Endodermal cell (in vitro differentiated cells): ENCODE measurements at regions not wholly inside any gene's neighbourhood (a gene's known extent, or its start where the extent isn't known, plus 50 kb on each side); places are given as distances from the start of the nearest gene placed in this dataset.

Experiments
- DNase-seq: peaks from one replicate; pipeline ENCODE4 v3.0.0-alpha.2; 2017
- H3K27ac ChIP-seq: 2 replicates; pipeline ENCODE4 v1.5.1; 2013; ENCODE audit warnings: mild to moderate bottlenecking, low read depth, low read length, moderate library complexity
- H3K27me3 ChIP-seq: 2 replicates; pipeline ENCODE4 v1.6.1; 2013; ENCODE audit warnings: mild to moderate bottlenecking, low read length, moderate library complexity; ENCODE audit not compliant: insufficient read depth, control insufficient read depth, poor library complexity, severe bottlenecking
- H3K36me3 ChIP-seq: 2 replicates; pipeline ENCODE4 v1.7.0; 2013; ENCODE audit warnings: mild to moderate bottlenecking, low read length, moderate library complexity; ENCODE audit not compliant: control insufficient read depth, insufficient read depth
- H3K4me1 ChIP-seq: one replicate; pipeline ENCODE4 v1.7.0; 2013; ENCODE audit warnings: low read length; ENCODE audit not compliant: control insufficient read depth, insufficient read depth
- H3K4me3 ChIP-seq: 2 replicates; pipeline ENCODE4 v1.5.1; 2013; ENCODE audit warnings: mild to moderate bottlenecking, low read length, moderate library complexity
- H3K9ac ChIP-seq: 2 replicates; pipeline ENCODE4 v1.6.1; 2013; ENCODE audit warnings: mild to moderate bottlenecking, low read length, moderate library complexity; ENCODE audit not compliant: poor library complexity, severe bottlenecking; ENCODE audit errors: extremely low read depth
- H3K9me3 ChIP-seq: 2 replicates; pipeline ENCODE4 v1.6.1; 2013; ENCODE audit warnings: mild to moderate bottlenecking, low read length, moderate library complexity; ENCODE audit not compliant: control insufficient read depth
- H3K27ac Mint-ChIP-seq: 2 replicates; pipeline ENCODE4 v1.8.0; 2020; ENCODE audit warnings: mixed read lengths
- H3K27me3 Mint-ChIP-seq: 2 replicates; pipeline ENCODE4 v1.8.0; 2021; ENCODE audit warnings: mild to moderate bottlenecking, mixed read lengths; ENCODE audit not compliant: insufficient read depth
- H3K36me3 Mint-ChIP-seq: 2 replicates; pipeline ENCODE4 v1.8.0; 2020; ENCODE audit warnings: low read depth, mixed read lengths
- H3K4me1 Mint-ChIP-seq: 2 replicates; pipeline ENCODE4 v1.8.0; 2020; ENCODE audit warnings: mixed read lengths
- H3K4me3 Mint-ChIP-seq: 2 replicates; pipeline ENCODE4 v1.8.0; 2020; ENCODE audit warnings: mild to moderate bottlenecking, moderate library complexity, mixed read lengths
- H3K9me3 Mint-ChIP-seq: 2 replicates; pipeline ENCODE4 v1.8.0; 2020; ENCODE audit warnings: mild to moderate bottlenecking, mixed read lengths
- CTCF ChIP-seq: fragments of 200-600 bp; sonication (generic); conservative IDR thresholded peaks from 2 replicates; pipeline ENCODE4 v1.5.0; 2021; ENCODE audit warnings: antibody characterized with exemption, mild to moderate bottlenecking
- whole genome bisulfite sequencing, 2 experiments: methylation state at CpG; one replicate each; pipeline versions ENCODE4 v1.1.5 to v1.1.7; 2013; ENCODE audit warnings: missing lambda C conversion rate in 2 of 2, mixed read lengths in 1 of 2; ENCODE audit not compliant: insufficient coverage in 1 of 2, insufficient read length in 1 of 2; 5-methylcytosine and 5-hydroxymethylcytosine counted together

- Mint-ChIP-seq H3K27ac (no peak overlapping the region), H3K27me3 (no peaks in the 10 kb centered on the region), H3K4me1 (peaks cover 34% of the 10 kb centered on the region), H3K4me3 (no peak overlapping the region), H3K9me3 (no peaks in the 10 kb centered on the region), H3K36me3 (no peaks in the 10 kb centered on the region)
- no peaks in the 10 kb centered on the region for H3K36me3 ChIP-seq
- TF ChIP-seq CTCF: no peak
- no peaks in the 10 kb centered on the region for H3K27me3 ChIP-seq
- no peak overlapping the region for H3K27ac ChIP-seq
- no peaks in the 10 kb centered on the region for H3K4me1 ChIP-seq
- H3K9me3 ChIP-seq: no peaks in the 10 kb centered on the region
- no peak for DNase-seq
- no peak overlapping the region for H3K4me3 ChIP-seq
- H3K9ac ChIP-seq: no peak overlapping the region
These were observed 147.3 kb downstream of the B3GNT2 start for GRCh38 chr2:62343206-62343605.

- no peak overlapping the region for H3K4me3 ChIP-seq
- TF ChIP-seq CTCF: no peak
- H3K36me3 ChIP-seq: no peaks in the 10 kb centered on the region
- H3K27me3 ChIP-seq: no peaks in the 10 kb centered on the region
- H3K9ac ChIP-seq: no peak overlapping the region
- H3K4me1 Mint-ChIP-seq: peaks cover 28% of the 10 kb centered on the region
- WGBS, 2 experiments: 68 to 88% methylated on average over 4 of the region's 4 CpGs
- H3K36me3 Mint-ChIP-seq: no peaks in the 10 kb centered on the region
- H3K9me3 ChIP-seq: no peaks in the 10 kb centered on the region
- DNase-seq: peak; percentile 64
- H3K27ac ChIP-seq: peak overlapping the region; percentile 56
- peaks cover 2% of the 10 kb centered on the region for H3K27me3 Mint-ChIP-seq
- H3K4me1 ChIP-seq: no peaks in the 10 kb centered on the region
- no peak overlapping the region for H3K4me3 Mint-ChIP-seq
- no peaks in the 10 kb centered on the region for H3K9me3 Mint-ChIP-seq
- H3K27ac Mint-ChIP-seq: peak overlapping the region; percentile 48
These were observed 145.1 kb downstream of the B3GNT2 start for GRCh38 chr2:62340994-62341484.

GRCh38 chr2:62339837-62340236, 143.9 kb downstream of the B3GNT2 start:
- Mint-ChIP-seq H3K27me3 (peaks cover 2% of the 10 kb centered on the region), H3K4me3 (no peak overlapping the region)
- no peaks in the 10 kb centered on the region for H3K4me1 ChIP-seq

More at GRCh38 chr2:62339837-62340236, 143.9 kb downstream of the B3GNT2 start:
- 86 to 92% methylated on average over 1 to 2 of the region's 2 CpGs for WGBS, 2 experiments
- no peak overlapping the region for H3K27ac Mint-ChIP-seq
- Histone ChIP-seq H3K9ac (no peak overlapping the region), H3K27me3 (no peaks in the 10 kb centered on the region), H3K4me3 (no peak overlapping the region), H3K9me3 (no peaks in the 10 kb centered on the region), H3K36me3 (no peaks in the 10 kb centered on the region), H3K27ac (no peak overlapping the region)
- peaks cover 28% of the 10 kb centered on the region for H3K4me1 Mint-ChIP-seq
- TF ChIP-seq CTCF: no peak
- H3K36me3 Mint-ChIP-seq: no peaks in the 10 kb centered on the region
- H3K9me3 Mint-ChIP-seq: no peaks in the 10 kb centered on the region
- DNase-seq: no peak
